Aorta (tissue), 5 donors: ENCODE measurements at regions not wholly inside any gene's neighbourhood (a gene's known extent, or its start where the extent isn't known, plus 50 kb on each side); places are given as distances from the start of the nearest gene placed in this dataset.

Experiments used
- ATAC-seq: fragments of 200-7000 bp; cut with Tn5 transposase; one replicate; pipeline ENCODE4 v1.9.1; 2022; ENCODE audit warnings: moderate library complexity; ENCODE audit not compliant: low FRiP score
- DNase-seq, 2 donors: peaks; one replicate each; pipeline ENCODE4 v3.0.0-alpha.2; 2020
- H3K27ac ChIP-seq, 2 donors: one replicate each; pipeline ENCODE4 v1.5.1; 2013; ENCODE audit warnings: low read length in 2 of 2, mild to moderate bottlenecking in 2 of 2, moderate library complexity in 2 of 2, control low read depth in 1 of 2, inconsistent platforms in 1 of 2, low read depth in 1 of 2
- H3K27me3 ChIP-seq, 2 donors: one replicate each; pipeline ENCODE4 v1.6.1; 2013; ENCODE audit warnings: control low read depth in 1 of 2, low read length in 1 of 2, mild to moderate bottlenecking in 1 of 2, moderate library complexity in 1 of 2; ENCODE audit not compliant: insufficient read depth in 2 of 2, control insufficient read depth in 1 of 2
- H3K36me3 ChIP-seq, 2 donors: one replicate each; pipeline ENCODE4 v1.6.1; 2013; ENCODE audit warnings: control low read depth in 1 of 2, low read length in 1 of 2, mild to moderate bottlenecking in 1 of 2; ENCODE audit not compliant: insufficient read depth in 2 of 2, control insufficient read depth in 1 of 2
- H3K4me1 ChIP-seq, 2 donors: one replicate each; pipeline ENCODE4 v1.6.1; 2013; ENCODE audit warnings: low read length in 2 of 2, control low read depth in 1 of 2, mild to moderate bottlenecking in 1 of 2, moderate library complexity in 1 of 2; ENCODE audit not compliant: insufficient read depth in 2 of 2, control insufficient read depth in 1 of 2
- H3K4me3 ChIP-seq, 2 donors: one replicate each; pipeline ENCODE4 v1.5.1; 2013; ENCODE audit warnings: low read length in 2 of 2, control low read depth in 1 of 2, mild to moderate bottlenecking in 1 of 2
- H3K9me3 ChIP-seq: one replicate; pipeline ENCODE4 v1.6.1; 2013; ENCODE audit warnings: mild to moderate bottlenecking, low read length; ENCODE audit not compliant: control insufficient read depth
- WGBS, 2 donors: extraction: QIAGEN DNeasy Blood & Tissue Kit; methylation state at CpG; one replicate each; pipeline ENCODE4 v1.1.7; 2013; 5-methylcytosine and 5-hydroxymethylcytosine counted together
- intact Hi-C, 2 donors: fragments of 100-400 bp; cut with DNase I; formaldehyde crosslinking; loops; one replicate each; pipeline versions ENCODE4 v1.14.2 to v1.15.0; 2022
- donor health status: healthy with polysubstance abuse.
- donor health status: Bipolar disorder and iron deficiency.
- donor health status: DM: no; HTN: no; CAD: no.
- donor health status: DM: no; HTN: no; CAD: no.
- donor health status: DM: yes; HTN: yes; CAD: no.

GRCh38 chr7:113170591-113170990 is 52.2 kb upstream of the SMIM30 start:
- Histone ChIP-seq H3K9me3 (no peaks in the 10 kb centered on the region), H3K4me3 (no peak overlapping the region), H3K4me1 (no peaks in the 10 kb centered on the region), H3K36me3 (no peaks in the 10 kb centered on the region), H3K27ac (no peak overlapping the region), H3K27me3 (no peaks in the 10 kb centered on the region)
- ATAC-seq: no peak
- no peak for DNase-seq
- 44 to 45% methylated on average over 3 of the region's 3 CpGs for WGBS, 2 donors
- intact Hi-C loops: no loop called here
